22Rv1 (cell line): ENCODE measurements at regions not wholly inside any gene's neighbourhood (a gene's known extent, or its start where the extent isn't known, plus 50 kb on each side); places are given as distances from the start of the nearest gene placed in this dataset.
"Not testable (repeated sequence)": the region's sequence is repeated elsewhere in the genome, so short reads cannot be mapped to it uniquely, and the experiment has no call there.

Experiments used
- H3K27ac ChIP-seq: fragments of 450-650 bp; 2 replicates; pipeline ENCODE4 v1.5.1; 2017
- CTCF ChIP-seq: fragments of 450-650 bp; IDR thresholded peaks from 2 replicates; pipeline ENCODE4 v1.5.1; 2017; ENCODE audit warnings: mild to moderate bottlenecking
- ZFX ChIP-seq: fragments of 450-650 bp; IDR thresholded peaks from 2 replicates; pipeline ENCODE4 v1.6.1; 2017; ENCODE audit warnings: antibody characterized with exemption, borderline replicate concordance

DNA sequence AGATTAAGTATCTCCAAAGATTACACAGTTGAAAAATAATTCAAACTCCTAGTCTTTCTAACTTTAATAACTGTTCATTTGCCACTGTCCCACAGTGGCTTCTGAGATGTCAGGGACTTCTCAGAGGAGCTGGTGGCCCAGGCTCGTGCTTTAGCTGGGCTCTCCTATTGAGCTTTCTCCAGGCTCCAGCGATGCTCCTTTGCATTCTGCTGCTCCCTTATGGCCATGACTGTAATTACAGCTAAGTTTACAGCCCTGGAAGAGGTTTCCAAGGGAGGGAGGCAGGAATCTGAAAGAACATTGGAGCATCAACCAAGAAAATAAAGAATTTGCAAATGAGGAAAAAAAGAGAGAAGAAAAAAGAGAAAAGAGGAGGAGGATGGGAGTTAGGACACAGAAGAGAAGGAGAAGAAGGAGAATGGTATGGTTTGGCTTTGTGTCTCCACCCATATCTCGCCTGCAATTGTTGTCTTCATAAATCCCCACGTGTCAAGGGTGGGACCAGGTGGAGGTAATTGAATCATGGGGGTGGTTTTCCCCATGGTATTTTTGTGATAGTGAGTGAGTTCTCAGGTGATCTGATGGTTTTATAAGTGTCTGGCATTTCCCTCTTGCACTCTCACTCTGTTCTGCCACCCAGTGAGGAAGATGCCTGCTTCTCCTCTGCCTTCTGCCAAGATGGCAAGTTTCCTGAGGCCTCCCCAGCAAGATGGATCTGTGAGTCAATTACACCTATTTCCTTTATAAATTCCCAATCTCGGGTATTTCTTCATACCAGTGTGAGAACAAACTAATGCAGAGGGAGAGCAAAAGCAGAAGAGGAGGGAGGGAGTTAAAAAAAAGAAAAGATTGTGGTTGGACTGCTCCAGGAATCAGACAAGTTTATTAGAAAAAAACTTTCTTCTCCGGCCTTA, 857.0 kb downstream of the KCNA4 start:
- no peak for TF ChIP-seq ZFX
- TF ChIP-seq CTCF = peak; percentile 86
- H3K27ac ChIP-seq = no peak overlapping the region

DNA sequence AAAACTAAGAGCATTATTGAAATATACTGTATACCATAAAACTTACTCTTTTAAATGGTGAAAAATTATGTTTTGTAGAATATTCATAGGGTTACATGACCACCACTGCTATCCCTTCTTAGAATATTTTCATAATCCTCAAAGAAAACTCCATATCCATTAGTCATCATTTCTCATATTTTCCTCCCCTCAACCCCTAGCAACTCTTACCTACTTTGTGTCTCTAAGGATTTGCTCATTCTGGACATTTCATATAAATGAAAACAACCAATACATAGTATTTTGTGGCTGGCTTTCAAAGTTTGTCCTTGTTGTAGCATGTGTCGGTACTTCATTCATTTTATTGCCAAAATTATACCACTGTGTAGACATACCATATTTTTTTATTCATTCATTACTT, 863.8 kb downstream of the KCNA4 start:
- TF ChIP-seq ZFX = no peak
- no peak for TF ChIP-seq CTCF
- no peak overlapping the region for H3K27ac ChIP-seq

DNA sequence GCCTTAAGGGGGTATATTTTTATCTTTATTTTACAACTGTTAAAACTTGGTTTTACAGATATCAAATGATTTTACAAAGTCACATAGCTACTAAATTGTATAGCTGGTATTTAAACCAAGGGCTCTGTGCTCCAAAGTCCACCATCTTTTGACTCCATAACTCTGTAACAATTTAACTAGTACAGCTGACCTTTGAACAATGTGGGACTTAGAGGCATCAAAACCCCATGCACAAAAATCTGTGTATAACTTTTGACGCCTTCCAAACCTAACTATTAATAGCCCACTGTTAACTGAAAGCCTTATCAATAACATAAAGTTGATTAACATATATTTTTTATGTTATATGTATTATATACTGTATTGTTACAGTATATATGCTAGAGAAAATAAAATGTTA, 874.3 kb downstream of the KCNA4 start:
- not testable (repeated sequence) for H3K27ac ChIP-seq

DNA sequence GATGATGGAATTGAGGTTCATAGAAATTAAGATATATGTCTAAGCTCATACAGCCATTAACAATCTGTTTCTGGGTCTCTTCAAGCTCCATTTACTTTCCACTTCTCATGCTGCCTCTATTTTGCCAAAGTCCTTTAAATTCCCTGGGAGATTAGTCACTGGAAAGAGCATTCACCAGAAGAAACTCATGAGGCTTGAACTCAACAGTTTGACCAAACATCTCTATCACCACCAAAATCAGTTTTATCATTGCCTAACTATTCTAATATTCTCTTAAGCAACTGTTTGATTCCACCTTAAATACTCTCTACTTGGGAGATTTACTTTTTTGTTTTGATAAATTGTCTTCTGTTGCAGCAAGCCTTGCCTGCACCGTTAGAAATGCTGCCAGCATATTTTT, 881.3 kb downstream of the KCNA4 start:
- TF ChIP-seq CTCF (no peak), ZFX (no peak)
- no peak overlapping the region for H3K27ac ChIP-seq

DNA sequence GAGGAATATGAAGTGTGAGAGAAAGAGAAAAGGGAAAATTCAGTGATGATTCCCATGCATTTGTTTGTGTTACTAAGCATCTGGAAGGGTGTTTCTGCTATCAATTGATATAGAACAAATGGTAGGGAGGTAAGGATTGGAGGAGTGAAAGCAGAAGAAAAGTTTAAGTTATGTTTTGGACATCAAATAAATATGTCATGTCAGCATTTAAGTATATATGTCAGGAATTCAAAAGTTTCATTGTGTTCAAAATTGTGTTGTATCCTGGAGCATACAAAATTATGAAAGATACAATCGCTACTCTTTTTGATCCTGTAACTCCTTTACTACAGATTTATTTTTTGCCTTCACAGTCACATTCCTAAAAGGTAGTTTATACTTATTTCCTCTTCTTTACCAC, 885.8 kb downstream of the KCNA4 start:
- TF ChIP-seq ZFX (no peak), CTCF (no peak)
- no peak overlapping the region for H3K27ac ChIP-seq

DNA sequence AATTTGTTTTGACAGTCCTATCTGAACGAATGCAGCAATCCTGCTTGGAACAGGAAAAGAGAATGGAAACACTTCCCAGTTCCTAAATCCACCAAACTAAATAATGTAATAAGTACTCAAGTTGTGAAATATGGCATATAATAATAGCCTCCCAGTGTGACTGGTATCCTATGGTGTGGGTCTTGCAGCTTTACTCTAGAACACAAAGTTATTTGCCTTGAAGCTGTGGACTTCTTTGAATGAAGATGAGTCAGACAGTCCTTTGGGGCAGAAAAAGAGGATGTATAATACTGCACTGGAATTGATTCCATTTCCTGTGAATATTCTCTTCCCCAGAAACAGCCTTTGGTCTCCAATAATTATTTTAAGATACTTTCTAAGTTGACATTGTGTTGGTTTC, 887.0 kb downstream of the KCNA4 start:
- H3K27ac ChIP-seq = no peak overlapping the region

GRCh38 chr11:29127461-29127860, 889.4 kb downstream of the KCNA4 start:
- no peak for TF ChIP-seq ZFX
- TF ChIP-seq CTCF = no peak

More for the DNA sequence above, 887.0 kb downstream of the KCNA4 start:
- TF ChIP-seq CTCF = no peak
- no peak for TF ChIP-seq ZFX

More at GRCh38 chr11:29127461-29127860, 889.4 kb downstream of the KCNA4 start:
- no peak overlapping the region for H3K27ac ChIP-seq
